HK-2 (cell line): ENCODE measurements at regions not wholly inside any gene's neighbourhood (a gene's known extent, or its start where the extent isn't known, plus 50 kb on each side); places are given as distances from the start of the nearest gene placed in this dataset.
A peak's percentile ranks its signal among the peaks of the same experiment; 100 is the strongest.
"Not testable (repeated sequence)": the region's sequence is repeated elsewhere in the genome, so short reads cannot be mapped to it uniquely, and the experiment has no call there.

ENCODE experiments used
- DNase-seq: peaks from one replicate; pipeline ENCODE4 v3.0.0-alpha.2; 2018; ENCODE audit not compliant: unreplicated experiment

DNA sequence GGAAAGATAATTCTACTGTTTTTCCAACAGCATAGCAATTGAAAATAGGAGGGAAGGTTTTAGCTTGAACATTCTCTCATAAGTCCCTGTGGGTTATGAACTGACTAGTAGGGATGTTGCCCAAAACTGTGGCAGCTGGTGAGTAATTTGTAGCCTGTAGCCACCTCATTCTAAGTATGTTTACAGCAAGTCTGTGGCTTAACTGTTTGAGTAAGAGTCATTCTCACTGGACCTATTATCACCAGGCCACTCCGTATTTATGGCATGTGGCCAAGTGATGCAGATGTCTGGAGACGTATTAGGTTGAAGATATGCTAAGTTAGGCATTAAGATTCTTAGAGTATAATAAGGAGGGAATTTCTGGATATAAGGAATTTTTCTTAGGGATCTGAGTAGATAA lies 458.3 kb downstream of the ETNK1 start:
- DNase-seq: peak; percentile 15

DNA sequence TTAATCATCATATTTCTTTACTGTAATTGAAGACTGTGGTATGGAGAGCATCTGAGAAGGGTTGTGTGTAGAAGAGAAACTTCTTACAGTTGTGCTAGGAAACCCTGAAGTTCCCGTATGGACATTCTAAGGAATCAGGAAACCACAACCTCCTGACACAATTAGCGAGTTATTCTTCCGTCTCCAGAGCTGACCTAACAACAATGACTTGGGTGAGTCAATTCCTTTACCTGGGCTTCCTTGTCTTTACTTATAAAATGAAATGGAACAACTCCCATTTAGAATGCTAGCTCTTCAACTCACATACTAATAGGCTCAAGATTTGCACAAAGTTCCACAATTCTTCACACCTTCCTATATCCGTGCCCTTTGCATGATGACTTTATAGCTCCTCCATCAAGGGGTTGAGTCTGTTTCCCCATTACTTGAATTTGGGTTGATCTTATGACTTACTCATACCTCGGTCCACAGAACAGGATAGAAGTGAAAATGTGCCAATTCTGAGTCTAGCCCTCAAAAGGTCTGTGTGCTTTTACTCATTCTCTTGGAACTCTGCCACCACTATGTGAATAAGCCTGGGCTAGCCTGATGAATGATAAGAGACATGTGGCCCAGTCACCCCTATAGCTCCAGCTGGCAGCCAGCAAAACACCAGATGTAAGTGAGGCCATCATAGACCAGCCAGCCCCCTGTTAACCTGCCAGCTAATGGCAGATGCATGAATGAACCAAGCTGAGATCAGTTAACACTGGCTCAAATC lies 459.4 kb downstream of the ETNK1 start:
- peak; percentile 34 for DNase-seq

DNA sequence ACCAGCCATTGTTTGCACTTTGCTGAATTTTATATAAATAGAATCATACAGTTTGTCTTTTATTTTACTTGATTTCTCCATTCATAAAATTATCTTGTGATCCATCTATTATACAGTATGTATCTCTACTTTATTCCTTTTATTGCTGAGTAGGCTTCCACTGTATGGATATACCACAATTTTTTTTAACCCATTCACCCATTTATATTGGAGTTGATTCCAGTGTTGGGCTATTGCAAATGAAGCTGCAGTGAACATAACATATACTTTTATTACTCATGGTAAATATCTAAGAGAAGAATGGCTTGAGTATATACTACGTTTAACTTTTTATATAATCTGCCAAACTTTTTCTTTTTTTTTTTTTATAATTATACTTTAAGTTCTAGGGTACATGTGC lies 463.6 kb downstream of the ETNK1 start:
- DNase-seq: no peak

DNA sequence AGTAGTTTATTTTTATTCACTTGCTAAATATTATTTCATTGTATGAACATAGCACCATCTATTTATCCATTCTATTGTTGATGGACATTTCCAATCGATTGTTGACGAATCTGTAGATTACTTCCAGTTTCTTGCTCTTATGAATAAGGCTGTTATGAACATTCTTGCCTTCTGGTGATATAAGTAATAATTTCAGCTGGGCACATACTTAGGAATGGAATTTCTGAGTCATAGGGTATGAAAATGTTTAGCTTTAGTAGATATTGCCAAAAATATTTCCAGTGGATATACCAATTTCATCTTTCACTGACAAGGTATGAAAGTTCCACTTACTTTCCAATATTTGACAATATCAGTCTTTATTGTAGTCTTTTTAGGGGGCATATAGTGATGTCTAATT lies 468.5 kb downstream of the ETNK1 start:
- no peak for DNase-seq

DNA sequence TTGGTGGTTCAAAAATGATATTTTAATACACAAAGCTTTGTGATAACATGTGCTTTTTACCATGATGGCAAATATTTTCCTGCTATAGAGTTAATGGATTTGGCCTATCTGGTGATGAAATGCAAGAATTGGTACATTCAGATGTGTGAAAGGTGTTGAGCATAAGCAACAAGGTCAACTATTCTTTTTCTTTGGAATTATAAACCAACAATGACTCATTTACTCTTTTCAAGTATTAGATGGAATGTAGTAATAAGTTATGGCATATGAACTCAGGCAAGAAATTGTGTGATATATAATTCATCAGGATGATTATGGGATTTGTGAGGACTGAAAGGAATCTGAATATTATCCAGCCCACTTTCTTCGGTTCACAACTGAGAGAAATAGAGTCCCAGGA lies 471.4 kb downstream of the ETNK1 start:
- no peak for DNase-seq

DNA sequence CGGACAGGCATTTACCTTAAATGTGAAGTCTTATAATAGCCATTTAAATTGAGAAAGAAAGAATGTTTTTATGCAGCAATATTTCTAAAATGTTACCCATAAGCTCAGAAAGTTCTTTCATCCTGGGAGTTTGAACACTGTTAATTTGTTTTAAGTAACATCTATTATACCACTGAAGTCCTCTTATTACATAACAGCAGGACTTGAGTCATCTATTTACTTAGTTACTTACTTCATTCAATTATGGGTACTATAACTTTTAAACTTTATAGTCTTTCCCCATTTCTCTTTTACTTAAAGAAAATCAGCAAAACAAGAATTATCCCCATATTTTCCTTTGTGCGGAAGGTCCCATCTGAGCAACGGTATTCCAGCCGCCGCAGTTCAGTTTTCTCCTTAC lies 473.1 kb downstream of the ETNK1 start:
- no peak for DNase-seq

DNA sequence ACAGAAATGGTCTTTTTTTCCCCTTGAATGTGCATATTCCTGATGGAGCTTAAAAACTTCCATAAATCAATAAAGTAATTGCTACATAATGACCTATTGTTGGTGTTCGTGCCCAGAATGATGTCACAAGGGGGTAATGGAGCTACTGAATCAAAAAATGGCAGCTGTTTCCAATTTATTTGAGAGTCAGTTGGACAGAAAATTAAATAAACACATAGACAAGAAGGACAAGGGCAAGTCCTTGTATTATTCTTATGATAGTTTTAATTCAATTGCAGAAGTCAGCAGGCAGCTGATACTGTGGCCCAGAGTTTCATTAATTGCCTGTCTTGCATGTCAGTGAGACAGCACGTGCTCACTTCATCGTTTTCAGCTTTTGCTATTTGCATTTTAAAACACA lies 473.5 kb downstream of the ETNK1 start:
- DNase-seq: no peak

DNA sequence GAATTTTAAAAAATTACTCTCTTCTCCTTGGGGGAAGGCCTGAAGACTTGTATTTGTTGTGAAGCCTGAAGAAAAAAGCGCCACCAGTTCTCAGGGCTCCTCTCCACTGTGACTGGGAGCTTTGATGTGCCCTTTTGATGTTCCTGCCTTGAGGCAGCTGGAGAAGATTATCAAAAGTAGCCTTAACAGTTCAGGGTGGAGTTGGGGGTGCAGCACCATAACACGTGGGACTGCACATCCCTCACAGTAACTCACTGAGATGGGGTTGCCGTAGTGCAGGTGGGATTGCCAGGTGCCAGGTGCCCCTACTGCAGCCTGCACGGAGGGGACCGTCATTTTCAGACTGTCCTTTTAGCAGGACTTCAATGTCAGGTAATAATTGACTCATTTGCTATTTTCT lies 474.1 kb downstream of the ETNK1 start:
- DNase-seq: no peak

DNA sequence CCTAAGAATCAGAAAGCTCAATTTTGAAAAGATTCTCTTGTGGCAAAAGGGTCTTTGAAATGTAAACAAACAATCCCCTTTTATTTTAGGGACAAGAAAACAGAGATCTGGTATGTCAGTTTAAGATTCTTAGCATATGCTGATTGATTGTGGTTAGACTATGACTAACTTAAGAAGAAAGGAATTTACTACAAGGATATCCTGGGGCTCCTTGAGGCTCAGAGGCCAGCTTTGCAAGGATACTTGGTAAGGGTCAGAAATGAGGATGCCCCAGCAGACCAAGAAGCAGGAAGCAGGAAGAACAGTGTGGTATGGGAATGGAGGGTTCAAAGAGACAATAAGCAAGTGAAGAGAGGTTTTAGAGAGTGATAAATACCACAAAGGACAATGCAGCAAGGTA lies 474.6 kb downstream of the ETNK1 start:
- no peak for DNase-seq

DNA sequence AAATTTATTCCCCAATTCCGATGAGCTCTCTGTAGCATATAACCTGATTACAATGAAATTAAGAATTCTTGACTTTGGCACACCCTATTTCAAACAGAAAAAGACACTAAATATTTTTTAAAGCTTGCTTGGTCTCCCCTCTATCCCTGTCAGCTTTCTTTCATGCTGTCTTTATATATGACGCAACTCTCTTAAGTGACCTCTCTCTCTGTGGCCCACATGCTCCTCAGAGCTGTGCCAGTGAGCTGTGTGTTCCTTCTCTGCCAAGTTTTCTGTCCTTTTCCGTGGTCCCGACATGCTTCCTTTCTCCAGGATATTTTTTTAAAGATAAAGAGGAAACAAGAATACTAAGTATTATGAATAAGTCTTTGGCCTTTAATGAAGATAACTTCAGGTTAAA lies 484.0 kb downstream of the ETNK1 start:
- no peak for DNase-seq

DNA sequence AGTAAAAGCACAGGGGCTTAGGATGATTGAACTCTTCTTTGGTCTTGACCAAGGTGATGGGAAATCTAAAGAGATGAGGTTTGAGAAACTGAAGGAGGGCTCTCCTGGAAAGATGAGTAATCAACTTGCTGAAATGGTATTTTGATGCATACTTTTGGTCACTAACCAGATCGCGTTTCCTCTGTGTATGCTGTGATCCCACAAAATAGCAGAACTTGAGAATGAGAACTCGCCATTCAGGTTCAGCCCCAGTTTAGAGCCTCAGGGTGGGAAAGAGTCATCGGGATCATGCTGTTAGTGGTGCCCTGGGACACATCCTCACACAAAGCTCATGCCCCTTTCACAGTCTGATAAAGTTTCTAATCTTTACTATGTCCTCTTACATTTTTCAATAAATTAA lies 488.8 kb downstream of the ETNK1 start:
- DNase-seq: no peak

DNA sequence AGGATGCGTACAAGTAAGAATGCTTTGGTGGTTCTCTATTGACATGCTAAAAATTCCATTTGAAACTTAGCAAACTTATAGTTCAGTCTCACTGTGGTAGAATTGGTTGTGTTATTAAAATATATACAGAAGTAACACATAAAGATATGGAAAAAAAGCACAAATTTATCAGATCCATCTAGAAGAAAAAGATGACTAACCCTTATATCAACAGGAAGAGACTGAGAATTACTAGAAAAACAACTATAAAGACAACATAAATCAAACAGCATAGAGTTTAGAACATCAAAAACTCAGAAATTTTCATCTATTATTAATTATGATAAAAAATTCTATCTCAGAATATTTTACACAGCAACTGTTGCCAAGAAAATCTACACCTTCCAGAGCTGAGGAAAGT lies 491.0 kb downstream of the ETNK1 start:
- no peak for DNase-seq

DNA sequence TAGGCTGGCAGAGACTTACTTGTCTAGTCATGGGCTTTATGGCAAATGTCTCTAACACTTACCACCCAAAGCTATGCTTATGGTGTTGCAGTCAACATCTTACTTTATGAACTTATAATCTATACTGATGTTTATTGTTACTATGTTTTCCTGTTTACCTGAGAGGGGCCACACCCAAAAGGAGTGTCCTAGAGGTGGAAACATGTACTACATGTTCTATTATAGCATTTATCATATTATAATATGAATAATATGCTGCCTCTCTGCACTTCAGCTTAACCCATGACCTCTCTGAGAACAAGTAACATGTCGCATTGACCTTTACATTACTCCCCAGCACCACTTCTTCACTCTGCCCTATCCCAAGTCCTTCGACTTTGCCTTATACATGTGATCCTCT lies 501.8 kb downstream of the ETNK1 start:
- no peak for DNase-seq

DNA sequence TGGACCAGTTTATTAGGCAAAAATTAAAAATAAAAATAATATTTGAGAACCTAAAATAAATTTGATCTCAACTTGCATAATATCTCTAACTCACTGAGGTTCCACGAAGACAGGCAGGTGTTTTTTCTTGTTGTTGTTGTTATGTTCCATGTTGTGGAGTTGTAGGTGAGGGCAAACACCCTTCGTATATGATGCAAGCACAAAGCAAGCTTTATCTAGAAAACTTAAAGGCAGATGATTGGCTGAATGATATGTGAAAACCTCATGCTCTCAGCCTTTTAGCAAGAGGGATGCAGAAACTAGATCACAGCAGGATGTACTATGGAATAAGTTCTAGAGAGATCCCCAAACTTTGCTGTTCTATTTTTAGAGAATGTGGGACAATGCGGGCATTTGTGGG lies 502.7 kb downstream of the ETNK1 start:
- no peak for DNase-seq

DNA sequence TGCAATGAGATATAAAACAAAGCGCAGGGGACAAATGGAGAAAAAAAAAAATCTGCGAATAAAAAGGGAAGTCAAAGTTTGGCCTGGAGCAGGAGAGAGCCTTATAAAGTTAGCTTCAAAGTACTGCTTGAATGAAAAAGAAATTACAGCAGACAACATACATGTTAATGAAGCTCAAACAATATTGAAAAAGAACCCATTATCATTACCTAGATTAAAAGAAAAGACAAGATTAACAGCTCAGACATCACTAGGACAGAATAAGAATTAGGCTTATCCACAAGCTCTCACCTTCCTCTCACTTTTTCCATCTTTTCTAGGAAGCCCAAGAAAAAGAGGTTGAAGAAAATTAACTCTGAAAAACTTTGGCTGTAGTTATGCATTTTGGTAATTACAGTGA lies 503.5 kb downstream of the ETNK1 start:
- DNase-seq: no peak

DNA sequence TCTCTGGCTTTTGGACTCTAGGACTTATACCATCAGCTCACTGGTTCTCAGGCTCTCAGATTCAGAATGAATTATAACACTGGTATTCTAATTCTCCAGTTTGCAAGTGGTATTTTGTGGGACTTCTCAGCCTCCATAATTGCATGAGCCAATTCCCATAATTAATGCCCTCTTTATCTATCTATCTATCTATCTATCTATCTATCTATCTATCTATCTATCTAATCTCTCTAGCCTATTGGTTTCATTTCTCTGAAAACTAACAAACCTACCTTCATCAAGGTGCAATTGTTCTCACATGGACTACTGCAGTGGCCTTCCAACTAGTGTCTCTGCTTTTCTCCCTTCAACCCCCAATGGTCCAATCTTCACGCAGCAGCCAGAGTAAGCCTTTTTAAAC lies 507.4 kb downstream of the ETNK1 start:
- no peak for DNase-seq

DNA sequence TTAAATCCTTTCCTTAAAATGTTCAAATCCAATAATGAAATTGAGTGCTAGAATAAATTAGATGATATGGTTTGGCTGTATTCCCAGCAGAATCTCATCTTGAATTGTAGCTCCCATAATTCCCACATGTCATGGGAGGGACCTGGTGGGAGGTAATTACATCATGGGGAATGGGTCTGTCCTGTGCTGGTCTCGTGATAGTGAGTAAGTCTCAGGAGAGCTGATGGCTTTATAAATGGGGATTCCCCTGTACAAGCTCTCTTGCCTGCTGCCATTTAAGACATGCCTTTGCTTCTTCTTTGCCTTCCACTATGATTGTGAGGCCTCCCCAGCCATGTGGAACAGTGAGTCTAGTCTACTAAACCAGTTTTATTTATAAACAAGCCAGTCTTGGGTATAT lies 508.5 kb downstream of the ETNK1 start:
- DNase-seq: no peak

DNA sequence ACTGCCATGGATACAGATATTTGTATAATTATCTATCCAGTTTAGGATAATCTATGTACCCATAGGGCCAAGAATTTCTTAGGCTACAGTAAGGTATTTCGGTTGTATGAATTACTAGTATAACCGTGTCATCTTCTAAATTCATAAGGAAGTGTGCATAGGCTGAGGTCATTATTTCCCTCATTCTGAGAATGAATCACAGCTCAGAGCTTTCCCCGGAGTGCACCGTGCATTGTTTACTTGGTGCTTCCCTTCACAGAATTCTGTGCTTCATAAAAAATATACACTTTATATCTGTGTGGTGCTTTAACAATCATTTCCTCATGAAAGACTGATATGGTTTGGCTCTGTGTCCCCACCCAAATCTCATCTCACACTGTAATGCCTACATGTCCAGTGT lies 514.1 kb downstream of the ETNK1 start:
- no peak for DNase-seq

DNA sequence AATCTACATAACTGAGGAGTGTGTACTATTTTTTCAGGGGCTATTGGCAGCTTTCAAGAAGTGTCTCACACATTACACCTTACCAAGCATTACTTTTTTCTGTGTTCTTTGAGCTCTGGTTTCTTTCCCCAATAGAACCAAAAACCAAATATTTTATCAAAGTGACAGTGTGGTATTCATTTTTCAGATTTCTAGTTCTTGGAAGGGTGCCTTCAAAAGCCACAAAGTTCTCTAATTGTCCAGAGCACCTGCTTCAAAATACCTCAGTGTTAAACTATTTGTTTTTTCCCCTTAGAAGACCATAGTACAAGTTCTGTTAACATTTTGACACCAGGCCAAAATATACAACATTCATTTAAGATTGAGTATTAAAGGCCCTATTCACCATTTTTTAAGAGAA lies 515.7 kb downstream of the ETNK1 start:
- no peak for DNase-seq

DNA sequence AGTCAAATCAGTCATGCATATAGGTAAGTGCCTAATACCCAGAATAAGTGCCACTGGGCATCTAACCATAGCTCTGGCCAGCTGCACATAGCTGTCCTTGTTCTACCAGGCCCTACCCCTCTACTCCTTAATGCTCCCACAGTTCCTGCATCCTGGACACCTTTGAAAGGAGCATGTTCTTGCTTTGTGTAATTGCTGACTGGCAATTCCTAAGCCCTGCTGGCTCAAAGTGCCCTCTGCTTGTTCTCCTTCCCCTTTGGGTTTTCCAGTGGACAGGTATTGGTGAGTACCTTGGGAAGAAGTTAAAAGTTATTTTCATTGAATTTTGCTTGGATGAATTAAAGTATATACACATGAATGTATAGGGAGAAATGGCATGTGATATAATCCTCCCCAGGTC lies 516.4 kb downstream of the ETNK1 start:
- no peak for DNase-seq

DNA sequence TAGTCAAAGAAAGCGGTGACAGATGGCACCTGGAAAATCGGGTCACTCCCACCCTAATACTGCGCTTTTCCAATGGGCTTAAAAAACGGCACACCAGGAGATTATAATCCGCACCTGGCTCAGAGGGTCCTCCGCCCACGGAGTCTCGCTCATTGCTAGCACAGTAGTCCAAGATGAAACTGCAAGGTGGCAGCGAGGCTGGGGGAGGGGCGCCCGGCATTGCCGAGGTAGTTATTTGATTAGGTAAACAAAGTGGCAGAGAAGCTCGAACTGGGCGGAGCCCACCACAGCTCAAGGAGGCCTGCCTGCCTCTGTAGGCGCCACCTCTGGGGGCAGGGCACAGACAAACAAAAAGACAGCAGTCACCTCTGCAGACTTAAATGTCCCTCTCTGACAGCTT lies 521.1 kb downstream of the ETNK1 start:
- not testable (repeated sequence) for DNase-seq

DNA sequence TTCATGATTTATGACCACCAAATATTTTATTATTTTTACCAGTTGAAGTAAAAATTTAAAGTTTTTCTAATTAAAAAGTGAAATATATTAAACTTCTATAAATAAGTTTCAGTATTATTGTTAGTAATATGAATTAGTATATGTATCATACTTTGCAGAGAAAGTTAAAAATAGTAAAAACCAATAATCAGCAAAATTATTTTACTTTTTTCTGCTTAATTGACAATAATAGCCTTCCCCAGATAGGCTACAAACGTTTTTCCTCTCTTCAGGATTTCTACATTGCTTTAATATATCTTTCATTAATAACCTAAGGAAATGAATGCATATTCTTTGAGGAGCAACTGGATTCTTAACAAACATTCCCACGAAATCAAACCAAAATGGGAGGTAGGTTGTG lies 543.5 kb downstream of the ETNK1 start:
- DNase-seq: no peak

DNA sequence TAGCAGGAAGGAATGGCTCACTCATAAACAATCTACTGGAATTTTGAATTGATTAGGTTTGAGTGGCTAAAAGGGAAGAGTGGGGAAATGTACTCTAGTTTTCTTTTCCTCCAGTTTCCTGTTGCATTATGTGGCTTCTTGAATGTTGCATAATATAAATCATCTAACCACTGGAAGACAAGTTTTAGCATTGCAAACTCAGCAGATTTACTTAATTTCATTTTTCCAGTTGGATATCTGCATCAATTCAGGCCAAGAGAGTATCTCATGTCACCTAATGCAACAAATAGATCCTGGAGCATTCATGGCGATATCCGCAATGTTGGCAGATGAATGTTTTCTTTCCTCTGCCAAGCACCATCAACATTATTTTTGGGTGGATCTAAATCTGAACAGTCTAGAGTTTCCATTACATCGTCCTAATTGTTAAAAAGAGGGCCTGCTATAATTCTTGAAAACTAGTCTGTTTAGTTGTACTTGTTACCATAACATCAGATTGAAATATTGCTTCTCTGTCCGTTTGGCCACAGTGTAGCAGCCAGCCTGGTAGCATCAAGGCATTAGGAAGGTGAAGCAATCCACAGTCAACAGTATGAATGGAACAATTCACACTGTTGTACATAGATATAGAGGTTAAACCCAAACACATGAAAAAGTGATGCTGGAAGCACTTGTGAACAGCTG lies 544.2 kb downstream of the ETNK1 start:
- DNase-seq: no peak

DNA sequence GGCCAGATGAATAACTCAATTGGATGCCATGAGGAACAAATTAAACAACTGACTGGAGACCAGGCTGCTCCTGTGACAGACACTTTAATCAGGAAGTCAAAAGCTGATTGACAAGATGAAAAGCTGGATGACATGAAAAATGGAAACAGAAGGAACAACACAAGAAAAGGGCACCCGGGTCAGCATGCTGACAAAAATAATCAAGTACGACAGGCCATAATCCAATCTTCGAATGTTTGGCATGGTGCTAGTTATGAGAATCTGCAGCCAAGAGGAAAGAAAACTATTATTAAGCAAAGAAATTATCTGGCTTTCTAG lies 544.7 kb downstream of the ETNK1 start:
- DNase-seq: no peak
